Suprapubic skin (tissue), 4 donors: ENCODE measurements at regions not wholly inside any gene's neighbourhood (a gene's known extent, or its start where the extent isn't known, plus 50 kb on each side); places are given as distances from the start of the nearest gene placed in this dataset.

Experiments used
- DNase-seq, 2 donors: peaks; one replicate each; pipeline ENCODE4 v3.0.0-alpha.2; 2019; ENCODE audit warnings: low spot score in 2 of 2
- H3K27ac ChIP-seq: fragments of 200-600 bp; sonication (generic); one replicate; pipeline ENCODE4 v1.5.1; 2019
- H3K27me3 ChIP-seq: fragments of 200-600 bp; sonication (generic); one replicate; pipeline ENCODE4 v1.5.1; 2019
- H3K36me3 ChIP-seq: fragments of 200-600 bp; sonication (generic); one replicate; pipeline ENCODE4 v1.5.1; 2019
- H3K4me1 ChIP-seq: fragments of 200-600 bp; sonication (generic); one replicate; pipeline ENCODE4 v1.5.1; 2019
- H3K4me3 ChIP-seq: fragments of 200-600 bp; sonication (generic); one replicate; pipeline ENCODE4 v1.5.1; 2019; ENCODE audit warnings: mild to moderate bottlenecking
- H3K9me3 ChIP-seq: fragments of 200-600 bp; sonication (generic); one replicate; pipeline ENCODE4 v1.5.1; 2019
- CTCF ChIP-seq, 2 donors: fragments of 200-600 bp in 1 of 2; fragments of 450-650 bp in 1 of 2; sonication (generic) in 1 of 2; IDR thresholded peaks; one replicate each; pipeline ENCODE4 v1.5.1; 2016 to 2019; ENCODE audit warnings: antibody characterized with exemption in 2 of 2, mild to moderate bottlenecking in 1 of 2, moderate library complexity in 1 of 2
- EP300 ChIP-seq: sonication (generic); formaldehyde crosslinking; IDR thresholded peaks from one replicate; pipeline ENCODE4 v1.6.1; 2017; ENCODE audit warnings: antibody characterized with exemption
- POLR2A ChIP-seq, 2 donors: fragments of 450-650 bp; IDR thresholded peaks; one replicate each; pipeline ENCODE4 v1.6.1; 2017; ENCODE audit warnings: antibody characterized with exemption in 2 of 2, mild to moderate bottlenecking in 2 of 2, moderate library complexity in 2 of 2
- POLR2AphosphoS5 ChIP-seq, 3 donors: sonication (generic); formaldehyde crosslinking; IDR thresholded peaks; one replicate each; pipeline ENCODE4 v1.6.1; 2017; ENCODE audit warnings: antibody characterized with exemption in 3 of 3
- WGBS: methylation state at CpG from one replicate; pipeline ENCODE4 v1.1.5; 2018; 5-methylcytosine and 5-hydroxymethylcytosine counted together

- WGBS = 83% methylated on average over 4 of the region's 4 CpGs
- no peak for DNase-seq
- TF ChIP-seq POLR2AphosphoS5 (IDR thresholded peaks at IDR 0.05) (no peak), CTCF (IDR thresholded peaks at IDR 0.05) (no peak), EP300 (no peak), POLR2A (IDR thresholded peaks at IDR 0.05) (no peak)
- Histone ChIP-seq H3K4me3 (no peak overlapping the region), H3K27ac (no peak overlapping the region), H3K36me3 (no peaks in the 10 kb centered on the region), H3K4me1 (no peaks in the 10 kb centered on the region), H3K9me3 (no peaks in the 10 kb centered on the region), H3K27me3 (no peaks in the 10 kb centered on the region)
These were observed 227.5 kb upstream of the BRINP1 start for GRCh38 chr9:119596703-119597102.

GRCh38 chr9:119588874-119589744, 219.9 kb upstream of the BRINP1 start:
- Histone ChIP-seq H3K27me3 (no peaks in the 10 kb centered on the region), H3K4me1 (no peaks in the 10 kb centered on the region), H3K9me3 (no peaks in the 10 kb centered on the region), H3K4me3 (no peak overlapping the region), H3K27ac (no peak overlapping the region), H3K36me3 (no peaks in the 10 kb centered on the region)
- 27% methylated on average over 12 of the region's 12 CpGs for WGBS
- no peak for DNase-seq
- TF ChIP-seq EP300 (no peak), POLR2AphosphoS5 (IDR thresholded peaks at IDR 0.05) (no peak), POLR2A (IDR thresholded peaks at IDR 0.05) (no peak), CTCF (IDR thresholded peaks at IDR 0.05) (no peak)

- H3K36me3 ChIP-seq = no peaks in the 10 kb centered on the region
- TF ChIP-seq POLR2A (IDR thresholded peaks at IDR 0.05) = no peak
- TF ChIP-seq EP300 = no peak
- no peak for TF ChIP-seq POLR2AphosphoS5 (IDR thresholded peaks at IDR 0.05)
- no peak for TF ChIP-seq CTCF (IDR thresholded peaks at IDR 0.05)
- H3K27ac ChIP-seq = no peak overlapping the region
- H3K4me1 ChIP-seq = no peaks in the 10 kb centered on the region
- H3K9me3 ChIP-seq = no peaks in the 10 kb centered on the region
- DNase-seq = no peak
- no peak overlapping the region for H3K4me3 ChIP-seq
- WGBS = 62% methylated on average over 1 of the region's 1 CpG
- H3K27me3 ChIP-seq = no peaks in the 10 kb centered on the region
These were observed 208.6 kb upstream of the BRINP1 start for GRCh38 chr9:119577881-119578280.

- Histone ChIP-seq H3K4me3 (no peak overlapping the region), H3K27ac (no peak overlapping the region), H3K9me3 (no peaks in the 10 kb centered on the region), H3K36me3 (no peaks in the 10 kb centered on the region), H3K4me1 (peaks cover 10% of the 10 kb centered on the region), H3K27me3 (peaks cover 5% of the 10 kb centered on the region)
- TF ChIP-seq POLR2A (IDR thresholded peaks at IDR 0.05) (no peak), CTCF (IDR thresholded peaks at IDR 0.05) (no peak), POLR2AphosphoS5 (IDR thresholded peaks at IDR 0.05) (no peak), EP300 (no peak)
- DNase-seq = no peak
- WGBS = 38% methylated on average over 5 of the region's 5 CpGs
These were observed 190.8 kb upstream of the BRINP1 start for GRCh38 chr9:119559986-119560385.

- H3K27ac ChIP-seq = no peak overlapping the region
- no peaks in the 10 kb centered on the region for H3K9me3 ChIP-seq
- no peaks in the 10 kb centered on the region for H3K36me3 ChIP-seq
- peaks cover 10% of the 10 kb centered on the region for H3K4me1 ChIP-seq
- no peak for DNase-seq
- TF ChIP-seq CTCF (IDR thresholded peaks at IDR 0.05) (no peak), POLR2AphosphoS5 (IDR thresholded peaks at IDR 0.05) (no peak), EP300 (no peak), POLR2A (IDR thresholded peaks at IDR 0.05) (no peak)
- H3K27me3 ChIP-seq = peaks cover 5% of the 10 kb centered on the region
- no peak overlapping the region for H3K4me3 ChIP-seq
These were observed 189.8 kb upstream of the BRINP1 start for GRCh38 chr9:119559056-119559455.
